Activated CD8-positive, alpha-beta memory T cell treated with anti-CD3 and anti-CD28 coated beads for 24 hours (primary cell): ENCODE measurements at regions not wholly inside any gene's neighbourhood (a gene's known extent, or its start where the extent isn't known, plus 50 kb on each side); places are given as distances from the start of the nearest gene placed in this dataset.

Experiments
- DNase-seq: peaks from one replicate; pipeline ENCODE4 v3.0.0-alpha.2; 2020

GRCh38 chr17:79500745-79501618 lies 109.9 kb downstream of the RBFOX3 start:
- no peak for DNase-seq

GRCh38 chr17:79498854-79499253 lies 112.0 kb downstream of the RBFOX3 start:
- no peak for DNase-seq

- DNase-seq: no peak
These were observed 113.0 kb downstream of the RBFOX3 start for GRCh38 chr17:79497777-79498348.

GRCh38 chr17:79496422-79497005 lies 114.3 kb downstream of the RBFOX3 start:
- no peak for DNase-seq

- DNase-seq: no peak
These were observed 115.2 kb downstream of the RBFOX3 start for GRCh38 chr17:79495665-79496064.

- no peak for DNase-seq
These were observed 119.8 kb downstream of the RBFOX3 start for GRCh38 chr17:79491006-79491405.

- DNase-seq: no peak
These were observed 120.3 kb downstream of the RBFOX3 start for GRCh38 chr17:79490530-79490929.

- DNase-seq: no peak
These were observed 123.7 kb downstream of the RBFOX3 start for GRCh38 chr17:79487149-79487548.

GRCh38 chr17:79485991-79486390 lies 124.9 kb downstream of the RBFOX3 start:
- DNase-seq: no peak

- no peak for DNase-seq
These were observed 125.3 kb downstream of the RBFOX3 start for GRCh38 chr17:79485419-79485985.

- DNase-seq: no peak
These were observed 126.0 kb downstream of the RBFOX3 start for GRCh38 chr17:79484600-79485418.

- no peak for DNase-seq
These were observed 127.0 kb downstream of the RBFOX3 start for GRCh38 chr17:79483842-79484241.

GRCh38 chr17:79482727-79483521 lies 127.9 kb downstream of the RBFOX3 start:
- no peak for DNase-seq

GRCh38 chr17:79479876-79480275 lies 131.0 kb downstream of the RBFOX3 start:
- DNase-seq: no peak

- DNase-seq: no peak
These were observed 132.0 kb downstream of the RBFOX3 start for GRCh38 chr17:79478841-79479240.

GRCh38 chr17:79478051-79478461 lies 132.8 kb downstream of the RBFOX3 start:
- DNase-seq: no peak

- DNase-seq: no peak
These were observed 134.7 kb downstream of the RBFOX3 start for GRCh38 chr17:79476074-79476652.

- no peak for DNase-seq
These were observed 136.9 kb downstream of the RBFOX3 start for GRCh38 chr17:79473876-79474440.

- no peak for DNase-seq
These were observed 137.6 kb downstream of the RBFOX3 start for GRCh38 chr17:79473111-79473875.

GRCh38 chr17:79470754-79471153 lies 140.1 kb downstream of the RBFOX3 start:
- no peak for DNase-seq
